ENCODE measurements at regions not wholly inside any gene's neighbourhood (a gene's known extent, or its start where the extent isn't known, plus 50 kb on each side); places are given as distances from the start of the nearest gene placed in this dataset.
"Not testable (repeated sequence)": the region's sequence is repeated elsewhere in the genome, so short reads cannot be mapped to it uniquely, and the experiment has no call there.

- not testable (repeated sequence) for TF ChIP-seq CTCF (IDR thresholded peaks at IDR 0.05); KAT7 (CRISPR knock-in tag; IDR thresholded peaks at IDR 0.05; ENCODE audit: borderline replicate concordance); TEAD1 (CRISPR knock-in tag; IDR thresholded peaks at IDR 0.05); ELF4 (CRISPR knock-in tag; IDR thresholded peaks at IDR 0.05; ENCODE audit: low read depth); CREM (CRISPR knock-in tag; IDR thresholded peaks at IDR 0.05)
These were observed 389.7 kb downstream of the SRGAP2C start for GRCh38 chr1:121574505-121574899.
